Panc1 (cell line): ENCODE measurements at regions not wholly inside any gene's neighbourhood (a gene's known extent, or its start where the extent isn't known, plus 50 kb on each side); places are given as distances from the start of the nearest gene placed in this dataset.

Experiments
- CTCF ChIP-seq: fragments of 450-650 bp; IDR thresholded peaks from 2 replicates; pipeline ENCODE4 v1.5.1; 2017; ENCODE audit warnings: mild to moderate bottlenecking
- TCF7L2 ChIP-seq: IDR thresholded peaks from 2 replicates; pipeline ENCODE4 v1.6.1; 2011; ENCODE audit warnings: mild to moderate bottlenecking, low read depth, low read length, inconsistent platforms

GRCh38 chr4:185966549-185966948 lies 102.4 kb upstream of the TLR3 start:
- TF ChIP-seq CTCF = no peak
- TF ChIP-seq TCF7L2 = no peak
